Liver (tissue), 3 donors: ENCODE measurements at regions not wholly inside any gene's neighbourhood (a gene's known extent, or its start where the extent isn't known, plus 50 kb on each side); places are given as distances from the start of the nearest gene placed in this dataset.

Experiments used
- FOXA2 ChIP-seq: IDR thresholded peaks from 2 replicates; pipeline ENCODE4 v1.6.1; 2016; ENCODE audit warnings: antibody characterized with exemption
- GABPA ChIP-seq, 2 donors: IDR thresholded peaks in 1 of 2; conservative IDR thresholded peaks in 1 of 2; 2 replicates each; pipeline ENCODE4 v1.6.1; 2016; ENCODE audit warnings: antibody characterized with exemption in 2 of 2, mild to moderate bottlenecking in 1 of 2, moderate library complexity in 1 of 2
- HNF4G ChIP-seq: IDR thresholded peaks from 2 replicates; pipeline ENCODE4 v1.6.1; 2016; ENCODE audit warnings: antibody characterized with exemption
- JUND ChIP-seq, 2 donors: IDR thresholded peaks; 2 replicates each; pipeline ENCODE4 v1.6.1; 2016; ENCODE audit warnings: antibody characterized with exemption in 2 of 2
- RAD21 ChIP-seq, 2 donors: IDR thresholded peaks; 2 replicates each; pipeline ENCODE4 v1.6.1; 2016; ENCODE audit warnings: antibody characterized with exemption in 2 of 2, mild to moderate bottlenecking in 2 of 2
- RXRA ChIP-seq, 2 donors: IDR thresholded peaks; 2 replicates each; pipeline ENCODE4 v1.6.1; 2017 to 2018; ENCODE audit warnings: antibody characterized with exemption in 2 of 2, mild to moderate bottlenecking in 1 of 2
- SP1 ChIP-seq: IDR thresholded peaks from 2 replicates; pipeline ENCODE4 v1.6.1; 2018; ENCODE audit warnings: antibody characterized with exemption, mild to moderate bottlenecking
- TAF1 ChIP-seq: conservative IDR thresholded peaks from 2 replicates; pipeline ENCODE4 v1.6.1; 2016; ENCODE audit warnings: antibody characterized with exemption, mild to moderate bottlenecking
- YY1 ChIP-seq: IDR thresholded peaks from 2 replicates; pipeline ENCODE4 v1.6.1; 2016; ENCODE audit warnings: antibody characterized with exemption, mild to moderate bottlenecking
- TF ChIP-seq, protein P1 (sequence below): fragments of 150-350 bp; IDR thresholded peaks from 2 replicates; pipeline ENCODE4 v1.5.1; 2017; ENCODE audit warnings: improper control_type of control experiment, low read depth, low read length; ENCODE audit not compliant: missing input control
- TF ChIP-seq, protein P2 (sequence below): IDR thresholded peaks from 2 replicates; pipeline ENCODE4 v1.6.1; 2016; ENCODE audit warnings: antibody characterized with exemption
- TF ChIP-seq, protein P3 (sequence below): IDR thresholded peaks from 2 replicates; pipeline ENCODE4 v1.6.1; 2016; ENCODE audit warnings: antibody characterized with exemption
- TF ChIP-seq, protein P4 (sequence below): IDR thresholded peaks from 2 replicates; pipeline ENCODE4 v1.6.1; 2016; ENCODE audit warnings: antibody characterized with exemption
- TF ChIP-seq, protein P5 (sequence below): IDR thresholded peaks from 2 replicates; pipeline ENCODE4 v1.6.1; 2016; ENCODE audit warnings: antibody characterized with exemption, mild to moderate bottlenecking
- donor health status: healthy.
- donor health status: healthy.

DNA sequence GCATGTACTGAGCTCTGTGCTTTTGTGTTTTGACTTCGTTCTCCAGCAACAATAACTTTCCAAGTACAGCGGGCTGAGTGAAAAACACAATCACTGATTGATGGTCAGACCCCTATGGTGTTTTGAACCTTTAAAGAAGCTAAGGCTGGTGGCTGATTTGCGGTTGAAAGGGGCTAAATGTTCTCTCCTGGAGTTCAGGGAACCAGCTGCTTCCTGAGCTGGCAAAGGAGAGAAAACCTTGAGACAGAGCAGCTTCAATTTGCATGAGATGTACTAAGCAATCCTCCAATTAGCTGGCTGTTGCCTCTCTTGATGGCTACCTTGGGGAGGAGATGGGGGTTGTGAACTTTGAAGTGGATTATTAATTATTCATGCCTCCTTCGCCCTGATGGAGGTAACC is 546.7 kb upstream of the SEL1L start:
- TF ChIP-seq, protein P1, sequence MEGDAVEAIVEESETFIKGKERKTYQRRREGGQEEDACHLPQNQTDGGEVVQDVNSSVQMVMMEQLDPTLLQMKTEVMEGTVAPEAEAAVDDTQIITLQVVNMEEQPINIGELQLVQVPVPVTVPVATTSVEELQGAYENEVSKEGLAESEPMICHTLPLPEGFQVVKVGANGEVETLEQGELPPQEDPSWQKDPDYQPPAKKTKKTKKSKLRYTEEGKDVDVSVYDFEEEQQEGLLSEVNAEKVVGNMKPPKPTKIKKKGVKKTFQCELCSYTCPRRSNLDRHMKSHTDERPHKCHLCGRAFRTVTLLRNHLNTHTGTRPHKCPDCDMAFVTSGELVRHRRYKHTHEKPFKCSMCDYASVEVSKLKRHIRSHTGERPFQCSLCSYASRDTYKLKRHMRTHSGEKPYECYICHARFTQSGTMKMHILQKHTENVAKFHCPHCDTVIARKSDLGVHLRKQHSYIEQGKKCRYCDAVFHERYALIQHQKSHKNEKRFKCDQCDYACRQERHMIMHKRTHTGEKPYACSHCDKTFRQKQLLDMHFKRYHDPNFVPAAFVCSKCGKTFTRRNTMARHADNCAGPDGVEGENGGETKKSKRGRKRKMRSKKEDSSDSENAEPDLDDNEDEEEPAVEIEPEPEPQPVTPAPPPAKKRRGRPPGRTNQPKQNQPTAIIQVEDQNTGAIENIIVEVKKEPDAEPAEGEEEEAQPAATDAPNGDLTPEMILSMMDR: no peak
- TF ChIP-seq YY1: no peak
- no peak for TF ChIP-seq FOXA2
- TF ChIP-seq, protein P2, sequence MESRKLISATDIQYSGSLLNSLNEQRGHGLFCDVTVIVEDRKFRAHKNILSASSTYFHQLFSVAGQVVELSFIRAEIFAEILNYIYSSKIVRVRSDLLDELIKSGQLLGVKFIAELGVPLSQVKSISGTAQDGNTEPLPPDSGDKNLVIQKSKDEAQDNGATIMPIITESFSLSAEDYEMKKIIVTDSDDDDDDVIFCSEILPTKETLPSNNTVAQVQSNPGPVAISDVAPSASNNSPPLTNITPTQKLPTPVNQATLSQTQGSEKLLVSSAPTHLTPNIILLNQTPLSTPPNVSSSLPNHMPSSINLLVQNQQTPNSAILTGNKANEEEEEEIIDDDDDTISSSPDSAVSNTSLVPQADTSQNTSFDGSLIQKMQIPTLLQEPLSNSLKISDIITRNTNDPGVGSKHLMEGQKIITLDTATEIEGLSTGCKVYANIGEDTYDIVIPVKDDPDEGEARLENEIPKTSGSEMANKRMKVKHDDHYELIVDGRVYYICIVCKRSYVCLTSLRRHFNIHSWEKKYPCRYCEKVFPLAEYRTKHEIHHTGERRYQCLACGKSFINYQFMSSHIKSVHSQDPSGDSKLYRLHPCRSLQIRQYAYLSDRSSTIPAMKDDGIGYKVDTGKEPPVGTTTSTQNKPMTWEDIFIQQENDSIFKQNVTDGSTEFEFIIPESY: no peak
- TF ChIP-seq SP1: no peak
- no peak for TF ChIP-seq HNF4G
- TF ChIP-seq, protein P3, sequence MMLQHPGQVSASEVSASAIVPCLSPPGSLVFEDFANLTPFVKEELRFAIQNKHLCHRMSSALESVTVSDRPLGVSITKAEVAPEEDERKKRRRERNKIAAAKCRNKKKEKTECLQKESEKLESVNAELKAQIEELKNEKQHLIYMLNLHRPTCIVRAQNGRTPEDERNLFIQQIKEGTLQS: no peak
- TF ChIP-seq TAF1: no peak
- TF ChIP-seq, protein P4, sequence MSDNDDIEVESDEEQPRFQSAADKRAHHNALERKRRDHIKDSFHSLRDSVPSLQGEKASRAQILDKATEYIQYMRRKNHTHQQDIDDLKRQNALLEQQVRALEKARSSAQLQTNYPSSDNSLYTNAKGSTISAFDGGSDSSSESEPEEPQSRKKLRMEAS: no peak
- TF ChIP-seq GABPA (IDR thresholded peaks at IDR 0.05 in 1 of 2, conservative IDR thresholded peaks at IDR 0.05 in 1 of 2): no peak
- no peak for TF ChIP-seq RXRA (IDR thresholded peaks at IDR 0.05)
- TF ChIP-seq JUND (IDR thresholded peaks at IDR 0.05): no peak
- TF ChIP-seq, protein P5, sequence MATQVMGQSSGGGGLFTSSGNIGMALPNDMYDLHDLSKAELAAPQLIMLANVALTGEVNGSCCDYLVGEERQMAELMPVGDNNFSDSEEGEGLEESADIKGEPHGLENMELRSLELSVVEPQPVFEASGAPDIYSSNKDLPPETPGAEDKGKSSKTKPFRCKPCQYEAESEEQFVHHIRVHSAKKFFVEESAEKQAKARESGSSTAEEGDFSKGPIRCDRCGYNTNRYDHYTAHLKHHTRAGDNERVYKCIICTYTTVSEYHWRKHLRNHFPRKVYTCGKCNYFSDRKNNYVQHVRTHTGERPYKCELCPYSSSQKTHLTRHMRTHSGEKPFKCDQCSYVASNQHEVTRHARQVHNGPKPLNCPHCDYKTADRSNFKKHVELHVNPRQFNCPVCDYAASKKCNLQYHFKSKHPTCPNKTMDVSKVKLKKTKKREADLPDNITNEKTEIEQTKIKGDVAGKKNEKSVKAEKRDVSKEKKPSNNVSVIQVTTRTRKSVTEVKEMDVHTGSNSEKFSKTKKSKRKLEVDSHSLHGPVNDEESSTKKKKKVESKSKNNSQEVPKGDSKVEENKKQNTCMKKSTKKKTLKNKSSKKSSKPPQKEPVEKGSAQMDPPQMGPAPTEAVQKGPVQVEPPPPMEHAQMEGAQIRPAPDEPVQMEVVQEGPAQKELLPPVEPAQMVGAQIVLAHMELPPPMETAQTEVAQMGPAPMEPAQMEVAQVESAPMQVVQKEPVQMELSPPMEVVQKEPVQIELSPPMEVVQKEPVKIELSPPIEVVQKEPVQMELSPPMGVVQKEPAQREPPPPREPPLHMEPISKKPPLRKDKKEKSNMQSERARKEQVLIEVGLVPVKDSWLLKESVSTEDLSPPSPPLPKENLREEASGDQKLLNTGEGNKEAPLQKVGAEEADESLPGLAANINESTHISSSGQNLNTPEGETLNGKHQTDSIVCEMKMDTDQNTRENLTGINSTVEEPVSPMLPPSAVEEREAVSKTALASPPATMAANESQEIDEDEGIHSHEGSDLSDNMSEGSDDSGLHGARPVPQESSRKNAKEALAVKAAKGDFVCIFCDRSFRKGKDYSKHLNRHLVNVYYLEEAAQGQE: no peak
- TF ChIP-seq RAD21 (IDR thresholded peaks at IDR 0.05): no peak
